GM10266 (cell line): ENCODE measurements at regions not wholly inside any gene's neighbourhood (a gene's known extent, or its start where the extent isn't known, plus 50 kb on each side); places are given as distances from the start of the nearest gene placed in this dataset.

Source experiments
- DNase-seq: peaks from one replicate; pipeline ENCODE4 v3.0.0; 2012; ENCODE audit errors: extremely low spot score
- CTCF ChIP-seq: IDR thresholded peaks from 2 replicates; pipeline ENCODE4 v1.5.1; 2012; ENCODE audit warnings: mild to moderate bottlenecking, low read depth; ENCODE audit not compliant: control insufficient read depth, insufficient read depth; ENCODE audit errors: missing control alignments

- DNase-seq, result no peak
Measured at GRCh38 chrX:115948018-115948923, 222.3 kb upstream of the AGTR2 start.

DNA sequence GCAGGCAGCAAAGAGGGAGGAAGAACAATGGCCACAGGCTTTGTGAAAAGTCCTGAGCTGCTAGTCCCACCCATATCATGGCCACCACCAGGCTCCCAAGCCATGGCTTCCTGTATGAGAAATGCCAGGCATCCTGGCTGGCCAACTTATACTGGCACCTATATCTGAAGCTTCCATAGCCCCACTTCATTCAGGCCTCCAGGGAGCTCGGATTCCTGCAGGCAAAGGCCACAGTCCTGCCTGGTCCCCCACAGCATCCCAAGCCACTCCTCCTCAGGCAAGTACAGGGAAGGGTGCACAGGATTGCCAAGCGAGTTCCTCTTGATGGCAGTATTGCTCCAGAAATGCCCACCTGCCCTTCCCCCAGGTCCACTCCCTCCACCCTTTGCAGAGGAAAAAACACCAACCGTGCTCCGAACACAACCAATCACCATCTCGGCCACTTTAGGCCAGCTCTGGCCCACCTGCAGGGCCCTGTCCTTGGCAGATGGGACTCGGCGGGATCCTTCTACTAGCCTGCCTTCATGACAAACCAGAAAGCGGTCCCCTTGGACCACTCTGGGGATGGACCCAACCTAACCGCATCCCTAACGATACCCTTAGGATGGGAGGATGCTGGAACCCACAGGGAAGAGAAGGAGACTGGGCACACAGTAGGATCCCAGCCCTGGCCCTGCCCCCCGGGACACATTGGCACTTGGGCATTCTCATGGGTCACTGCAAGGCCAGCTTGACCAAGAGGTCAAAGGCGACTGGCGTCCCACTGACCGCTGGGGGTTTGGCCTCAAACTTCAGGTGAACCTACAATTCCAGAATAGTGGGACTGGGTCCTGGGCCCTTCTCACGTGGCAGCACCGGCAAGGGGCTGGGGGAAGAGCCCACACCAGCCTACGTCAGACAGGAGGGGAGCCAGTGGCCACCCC, 220.4 kb upstream of the AGTR2 start:
- no peak for TF ChIP-seq CTCF
- no peak for DNase-seq

More at GRCh38 chrX:115948018-115948923, 222.3 kb upstream of the AGTR2 start:
- no peak for TF ChIP-seq CTCF

DNA sequence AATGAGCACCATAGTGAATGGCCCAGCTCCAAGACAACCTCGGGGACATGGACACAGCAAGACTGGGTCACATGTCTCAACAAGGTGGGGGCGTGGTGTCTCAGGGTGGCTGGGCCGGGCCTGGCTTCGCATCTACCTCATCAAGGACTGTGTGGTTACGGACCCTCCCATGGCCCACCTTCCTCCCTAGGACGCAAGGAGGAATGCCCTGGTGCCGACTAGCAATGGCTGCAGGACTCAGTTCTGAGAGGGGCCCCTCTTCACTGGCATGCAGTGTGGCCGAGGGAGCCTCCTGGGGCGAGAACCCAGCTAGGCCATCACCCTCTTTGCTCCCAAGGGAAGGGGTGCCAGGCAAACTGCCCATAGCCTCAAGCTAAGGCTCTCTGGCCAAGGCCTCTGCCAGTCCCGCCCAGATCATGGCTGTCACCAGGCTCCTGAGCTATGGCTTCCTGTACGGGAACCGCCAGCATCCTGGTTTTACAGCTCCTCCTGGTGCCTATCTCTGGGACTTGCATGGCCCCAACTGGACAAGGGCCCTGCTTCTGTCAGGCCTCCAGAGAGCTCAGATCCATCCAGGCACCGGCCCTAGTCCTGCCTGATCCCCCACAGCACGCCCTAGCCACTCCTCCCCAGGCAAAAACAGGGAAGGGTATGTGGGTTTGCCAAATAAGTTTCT, 218.0 kb upstream of the AGTR2 start:
- DNase-seq, result no peak

GRCh38 chrX:115957862-115958490, 212.6 kb upstream of the AGTR2 start:
- DNase-seq, result no peak
- TF ChIP-seq CTCF, result no peak

More for the DNA sequence above, 218.0 kb upstream of the AGTR2 start:
- TF ChIP-seq CTCF, result no peak

DNA sequence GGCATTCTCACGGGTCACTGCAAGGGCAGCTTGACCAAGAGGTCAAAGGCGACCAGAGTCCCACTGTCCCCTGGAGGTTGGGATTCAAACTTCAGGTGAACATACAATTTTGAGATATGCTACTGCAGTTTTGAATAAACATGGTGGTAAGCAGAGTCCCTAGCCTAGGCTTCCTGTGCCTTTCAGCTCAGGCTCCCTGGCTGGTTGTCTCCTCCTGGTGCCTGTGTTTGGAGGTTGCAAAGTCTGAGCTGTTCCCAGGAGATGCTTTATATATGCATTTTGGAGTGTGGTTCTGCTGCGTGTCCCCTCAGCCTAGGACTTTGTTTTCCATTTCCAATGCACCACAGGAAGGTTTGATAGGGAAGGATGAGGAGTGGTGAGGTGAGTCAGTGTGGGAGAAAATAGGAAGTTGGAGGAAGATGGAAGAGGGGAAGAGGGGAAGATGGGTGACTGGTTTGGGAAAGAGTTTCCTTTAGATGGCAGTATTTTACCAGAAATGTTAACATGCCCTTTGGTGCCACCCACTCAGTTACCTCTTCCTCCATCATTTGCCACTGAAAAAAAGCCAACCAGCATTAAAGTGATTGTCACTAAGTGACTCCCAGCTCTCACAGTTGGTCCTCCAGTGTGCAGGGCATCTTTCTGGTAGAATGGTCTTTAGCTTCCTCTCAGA, 211.7 kb upstream of the AGTR2 start:
- TF ChIP-seq CTCF, result no peak
- no peak for DNase-seq

GRCh38 chrX:115960440-115961084, 210.0 kb upstream of the AGTR2 start:
- no peak for DNase-seq
- no peak for TF ChIP-seq CTCF
